ENCODE measurements at regions not wholly inside any gene's neighbourhood (a gene's known extent, or its start where the extent isn't known, plus 50 kb on each side); places are given as distances from the start of the nearest gene placed in this dataset.
A peak's percentile ranks its signal among the peaks of the same experiment; 100 is the strongest.

DNA sequence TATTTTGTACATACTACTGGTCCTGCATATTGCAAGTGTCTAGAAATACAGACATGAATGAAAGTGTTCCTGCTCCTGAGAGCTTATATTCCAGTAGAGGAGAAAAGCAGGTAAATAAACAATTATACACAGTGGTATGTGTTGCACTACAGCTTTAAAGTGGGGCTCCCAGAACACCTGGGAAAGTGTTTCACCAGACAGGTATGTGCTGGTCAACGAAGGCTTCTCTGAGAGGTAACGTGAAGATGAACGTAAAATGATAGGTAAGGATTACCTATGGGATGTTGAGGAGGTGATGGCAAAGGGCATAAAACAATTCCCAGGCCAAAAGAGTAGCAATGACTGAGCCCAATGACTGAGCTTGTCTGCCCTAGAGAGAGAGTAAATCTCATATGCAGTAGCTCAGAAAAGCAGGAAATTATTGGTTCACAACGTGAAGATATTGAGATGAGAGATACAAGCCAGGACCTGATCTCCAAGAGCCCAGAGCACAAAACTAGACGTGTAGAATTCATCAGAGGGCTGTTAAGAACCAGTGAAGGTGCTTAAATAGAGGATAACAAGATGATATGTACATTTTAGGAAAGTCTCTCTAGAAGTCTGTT is 459.1 kb upstream of the BCHE start:
- H3K9me3 ChIP-seq (ENCODE audit: control insufficient read depth in 1 of 2, low read length in 2 of 2), result no peaks in the 10 kb centered on the region
- no peaks in the 10 kb centered on the region for H3K27me3 ChIP-seq (ENCODE audit: insufficient read depth, low read length)
- Mint-ChIP-seq H3K9me3 (peaks cover 3 to 15% (median 5%) of the 10 kb centered on the region in 8 donors), H3K36me3 (no peaks in the 10 kb centered on the region), H3K4me3 (no peak overlapping the region), H3K4me1 (no peaks in the 10 kb centered on the region), H3K27me3 (no peaks in the 10 kb centered on the region), H3K27ac (no peak overlapping the region)
- no peaks in the 10 kb centered on the region for H3K36me3 ChIP-seq (ENCODE audit: insufficient read depth, low read length)
- intact Hi-C loops (cut with micrococcal nuclease), result no loop called here
- H3K4me1 ChIP-seq (ENCODE audit: insufficient read depth, low read length), result no peaks in the 10 kb centered on the region
- POLR2A ChIA-PET (ENCODE audit: partially characterized antibody), result no interaction called here
- peak in 1 of 5 donors; percentile 22 for DNase-seq
- CTCF ChIA-PET (ENCODE audit: partially characterized antibody), result no interaction called here
- no peak overlapping the region for H3K27ac ChIP-seq (ENCODE audit: low read depth, low read length)
- H3K4me3 ChIP-seq (ENCODE audit: low read length in 2 of 2), result no peak overlapping the region

DNA sequence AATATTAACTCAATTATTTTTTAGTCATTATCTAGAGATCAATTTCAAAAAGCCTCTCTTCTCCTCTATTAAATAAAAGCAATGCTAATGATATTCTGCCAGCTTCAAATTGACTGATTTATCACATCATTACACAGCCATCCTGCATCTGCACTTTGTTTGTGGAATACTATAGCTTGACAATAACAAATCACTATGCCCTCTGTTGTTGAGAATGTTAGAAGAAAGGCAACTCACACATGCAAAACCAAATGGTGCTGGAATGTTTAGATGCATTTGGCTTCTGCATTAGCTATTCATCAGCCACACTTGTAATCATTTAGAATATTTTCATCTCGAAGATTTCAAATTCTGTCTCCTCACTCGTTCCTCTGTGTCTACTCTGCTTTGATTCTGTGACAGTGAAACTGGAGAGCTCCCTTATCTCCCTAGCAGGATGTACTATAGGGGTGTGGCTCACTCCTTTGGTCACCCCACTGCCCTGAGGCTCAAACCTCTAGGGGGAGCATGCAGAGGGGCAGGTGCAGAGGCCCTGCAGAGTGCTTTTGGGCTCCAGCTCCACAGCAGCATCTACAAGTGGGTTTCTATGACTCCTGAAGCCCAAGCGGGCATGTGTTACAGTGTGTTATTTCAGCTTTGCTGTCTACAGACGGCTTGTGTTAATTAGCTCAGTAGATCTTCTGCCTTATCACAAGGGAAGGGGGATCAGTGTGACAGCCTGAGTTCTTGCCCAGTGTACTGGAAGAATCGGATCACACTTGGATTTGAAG is 454.1 kb upstream of the BCHE start:
- H3K27me3 ChIP-seq (ENCODE audit: insufficient read depth, low read length), result no peaks in the 10 kb centered on the region
- ChIA-PET CTCF (ENCODE audit: partially characterized antibody) (no interaction called here), POLR2A (ENCODE audit: partially characterized antibody) (no interaction called here)
- Mint-ChIP-seq H3K4me3 (no peak overlapping the region), H3K27ac (no peak overlapping the region), H3K9me3 (peaks cover 0 to 10% (median 7%) of the 10 kb centered on the region in 8 donors), H3K36me3 (no peaks in the 10 kb centered on the region), H3K4me1 (no peaks in the 10 kb centered on the region), H3K27me3 (no peaks in the 10 kb centered on the region)
- H3K4me1 ChIP-seq (ENCODE audit: insufficient read depth, low read length), result no peaks in the 10 kb centered on the region
- no peak overlapping the region for H3K4me3 ChIP-seq (ENCODE audit: low read length in 2 of 2)
- H3K27ac ChIP-seq (ENCODE audit: low read depth, low read length), result no peak overlapping the region
- intact Hi-C loops (cut with micrococcal nuclease), result no loop called here
- no peaks in the 10 kb centered on the region for H3K36me3 ChIP-seq (ENCODE audit: insufficient read depth, low read length)
- H3K9me3 ChIP-seq (ENCODE audit: control insufficient read depth in 1 of 2, low read length in 2 of 2), result no peaks in the 10 kb centered on the region
- no peak for DNase-seq

DNA sequence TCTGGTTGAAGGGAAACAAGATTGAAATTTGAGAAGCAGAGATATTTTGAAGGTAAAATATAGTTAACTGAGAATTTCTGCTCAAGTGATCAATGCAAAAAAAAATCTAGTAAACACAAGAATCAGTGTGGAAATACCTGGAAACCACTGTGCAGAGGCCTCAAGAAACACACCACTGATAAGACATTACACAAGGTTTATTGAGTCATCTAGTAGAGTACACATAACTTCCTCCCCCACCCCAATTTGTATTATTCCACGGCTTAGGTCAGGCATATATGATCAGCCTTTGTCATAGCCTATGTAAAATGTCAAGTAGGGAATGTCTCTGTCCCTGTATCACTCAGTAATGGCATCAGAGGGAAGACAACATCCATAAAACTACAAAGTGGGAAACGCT is 447.8 kb upstream of the BCHE start:
- H3K27me3 Mint-ChIP-seq, result no peaks in the 10 kb centered on the region
- no peaks in the 10 kb centered on the region for H3K4me1 ChIP-seq (ENCODE audit: insufficient read depth, low read length)
- H3K36me3 Mint-ChIP-seq, result no peaks in the 10 kb centered on the region
- no peak overlapping the region for H3K4me3 ChIP-seq (ENCODE audit: low read length in 2 of 2)
- no peaks in the 10 kb centered on the region for H3K36me3 ChIP-seq (ENCODE audit: insufficient read depth, low read length)
- no peaks in the 10 kb centered on the region for H3K9me3 ChIP-seq (ENCODE audit: control insufficient read depth in 1 of 2, low read length in 2 of 2)
- no peak overlapping the region for H3K4me3 Mint-ChIP-seq
- H3K4me1 Mint-ChIP-seq, result no peaks in the 10 kb centered on the region
- no peak overlapping the region for H3K27ac ChIP-seq (ENCODE audit: low read depth, low read length)
- intact Hi-C loops (cut with micrococcal nuclease), result no loop called here
- CTCF ChIA-PET (ENCODE audit: partially characterized antibody), result no interaction called here
- POLR2A ChIA-PET (ENCODE audit: partially characterized antibody), result no interaction called here
- peaks cover 0 to 13% (median 6%) of the 10 kb centered on the region in 8 donors for H3K9me3 Mint-ChIP-seq
- H3K27ac Mint-ChIP-seq, result no peak overlapping the region
- no peaks in the 10 kb centered on the region for H3K27me3 ChIP-seq (ENCODE audit: insufficient read depth, low read length)
- DNase-seq, result no peak

DNA sequence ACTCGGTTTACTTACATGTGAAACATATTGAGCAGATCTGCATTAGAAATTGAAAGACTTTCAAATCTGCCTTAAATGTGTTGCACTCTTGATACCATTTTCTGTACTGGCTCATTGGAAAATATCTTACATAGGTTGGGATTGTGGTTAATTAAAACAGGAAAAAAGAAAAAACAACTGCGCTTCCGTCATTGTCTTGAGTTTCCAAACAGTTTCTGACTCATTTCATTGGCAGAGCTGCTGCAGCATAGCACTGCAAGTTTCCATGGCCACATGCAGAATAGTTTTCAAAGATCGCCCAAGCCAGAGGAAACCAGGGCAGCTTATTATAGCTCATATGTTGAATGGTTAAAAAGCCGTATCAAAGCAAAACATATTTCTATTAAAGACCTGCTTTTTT is 446.6 kb upstream of the BCHE start:
- ChIA-PET CTCF (ENCODE audit: partially characterized antibody) (no interaction called here), POLR2A (ENCODE audit: partially characterized antibody) (no interaction called here)
- Mint-ChIP-seq H3K36me3 (no peaks in the 10 kb centered on the region), H3K27ac (no peak overlapping the region), H3K9me3 (peaks cover 0 to 11% (median 5%) of the 10 kb centered on the region in 8 donors), H3K4me3 (no peak overlapping the region), H3K4me1 (no peaks in the 10 kb centered on the region), H3K27me3 (no peaks in the 10 kb centered on the region)
- no peaks in the 10 kb centered on the region for H3K9me3 ChIP-seq (ENCODE audit: control insufficient read depth in 1 of 2, low read length in 2 of 2)
- H3K27ac ChIP-seq (ENCODE audit: low read depth, low read length), result no peak overlapping the region
- H3K4me3 ChIP-seq (ENCODE audit: low read length in 2 of 2), result no peak overlapping the region
- intact Hi-C loops (cut with micrococcal nuclease), result no loop called here
- no peaks in the 10 kb centered on the region for H3K27me3 ChIP-seq (ENCODE audit: insufficient read depth, low read length)
- H3K4me1 ChIP-seq (ENCODE audit: insufficient read depth, low read length), result no peaks in the 10 kb centered on the region
- H3K36me3 ChIP-seq (ENCODE audit: insufficient read depth, low read length), result no peaks in the 10 kb centered on the region
- DNase-seq, result no peak

- Histone ChIP-seq H3K36me3 (ENCODE audit: insufficient read depth, low read length) (no peaks in the 10 kb centered on the region), H3K4me1 (ENCODE audit: insufficient read depth, low read length) (no peaks in the 10 kb centered on the region), H3K4me3 (ENCODE audit: low read length in 2 of 2) (no peak overlapping the region), H3K27me3 (ENCODE audit: insufficient read depth, low read length) (no peaks in the 10 kb centered on the region), H3K9me3 (ENCODE audit: control insufficient read depth in 1 of 2, low read length in 2 of 2) (no peaks in the 10 kb centered on the region), H3K27ac (ENCODE audit: low read depth, low read length) (no peak overlapping the region)
- Mint-ChIP-seq H3K9me3 (peaks cover 0 to 13% (median 7%) of the 10 kb centered on the region in 8 donors), H3K4me1 (no peaks in the 10 kb centered on the region), H3K27me3 (no peaks in the 10 kb centered on the region), H3K27ac (no peak overlapping the region), H3K4me3 (no peak overlapping the region), H3K36me3 (no peaks in the 10 kb centered on the region)
- intact Hi-C loops (cut with micrococcal nuclease), result no loop called here
- POLR2A ChIA-PET (ENCODE audit: partially characterized antibody), result no interaction called here
- CTCF ChIA-PET (ENCODE audit: partially characterized antibody), result no interaction called here
- DNase-seq, result no peak
These were observed 445.7 kb upstream of the BCHE start for GRCh38 chr3:166282931-166283330.

- ChIA-PET POLR2A (ENCODE audit: partially characterized antibody) (no interaction called here), CTCF (ENCODE audit: partially characterized antibody) (no interaction called here)
- intact Hi-C loops (cut with micrococcal nuclease), result no loop called here
- Histone ChIP-seq H3K4me3 (ENCODE audit: low read length in 2 of 2) (no peak overlapping the region), H3K36me3 (ENCODE audit: insufficient read depth, low read length) (no peaks in the 10 kb centered on the region), H3K4me1 (ENCODE audit: insufficient read depth, low read length) (no peaks in the 10 kb centered on the region), H3K9me3 (ENCODE audit: control insufficient read depth in 1 of 2, low read length in 2 of 2) (no peaks in the 10 kb centered on the region), H3K27me3 (ENCODE audit: insufficient read depth, low read length) (no peaks in the 10 kb centered on the region), H3K27ac (ENCODE audit: low read depth, low read length) (no peak overlapping the region)
- no peaks in the 10 kb centered on the region for H3K4me1 Mint-ChIP-seq
- H3K4me3 Mint-ChIP-seq, result no peak overlapping the region
- H3K27ac Mint-ChIP-seq, result no peak overlapping the region
- H3K27me3 Mint-ChIP-seq, result no peaks in the 10 kb centered on the region
- no peaks in the 10 kb centered on the region for H3K36me3 Mint-ChIP-seq
- no peak for DNase-seq
- H3K9me3 Mint-ChIP-seq, result peaks cover 0 to 10% (median 6%) of the 10 kb centered on the region in 8 donors
These were observed 442.4 kb upstream of the BCHE start for GRCh38 chr3:166279636-166280035.

GRCh38 chr3:166275024-166275390 is 437.8 kb upstream of the BCHE start:
- CTCF ChIA-PET (ENCODE audit: partially characterized antibody), result no interaction called here
- H3K4me1 ChIP-seq (ENCODE audit: insufficient read depth, low read length), result no peaks in the 10 kb centered on the region
- H3K9me3 ChIP-seq (ENCODE audit: control insufficient read depth in 1 of 2, low read length in 2 of 2), result no peaks in the 10 kb centered on the region
- Mint-ChIP-seq H3K4me1 (no peaks in the 10 kb centered on the region), H3K36me3 (no peaks in the 10 kb centered on the region), H3K27ac (no peak overlapping the region), H3K4me3 (no peak overlapping the region), H3K9me3 (peaks cover 0 to 6% (median 2%) of the 10 kb centered on the region in 8 donors), H3K27me3 (no peaks in the 10 kb centered on the region)
- POLR2A ChIA-PET (ENCODE audit: partially characterized antibody), result no interaction called here
- no peak for DNase-seq
- intact Hi-C loops (cut with micrococcal nuclease), result no loop called here
- no peaks in the 10 kb centered on the region for H3K27me3 ChIP-seq (ENCODE audit: insufficient read depth, low read length)
- no peaks in the 10 kb centered on the region for H3K36me3 ChIP-seq (ENCODE audit: insufficient read depth, low read length)
- H3K4me3 ChIP-seq (ENCODE audit: low read length in 2 of 2), result no peak overlapping the region
- no peak overlapping the region for H3K27ac ChIP-seq (ENCODE audit: low read depth, low read length)
